Gastrocnemius medialis (tissue), 4 donors: ENCODE measurements at regions not wholly inside any gene's neighbourhood (a gene's known extent, or its start where the extent isn't known, plus 50 kb on each side); places are given as distances from the start of the nearest gene placed in this dataset.

Experiments used
- ATAC-seq, 2 donors: fragments of 150-250 bp; one replicate each; pipeline ENCODE4 v1.9.1; 2016
- DNase-seq, 2 donors: peaks; one replicate each; pipeline ENCODE4 v3.0.0-alpha.2; 2019
- H3K27ac ChIP-seq, 4 donors: fragments of 200-600 bp; sonication (generic); 1 replicate in 1 of 4; 2 replicates in 3 of 4; pipeline ENCODE4 v1.5.1; 2016 to 2018; ENCODE audit warnings: mild to moderate bottlenecking in 2 of 4, moderate library complexity in 1 of 4
- H3K27me3 ChIP-seq, 3 donors: fragments of 200-600 bp; sonication (generic) in 2 of 3; 1 replicate in 1 of 3; 2 replicates in 2 of 3; pipeline versions ENCODE4 v1.5.1 to v1.6.0; 2016 to 2019; ENCODE audit warnings: mild to moderate bottlenecking in 1 of 3, moderate library complexity in 1 of 3
- H3K36me3 ChIP-seq, 2 donors: fragments of 200-600 bp; sonication (generic) in 1 of 2; one replicate each; pipeline ENCODE4 v1.5.1; 2017 to 2018
- H3K4me1 ChIP-seq, 2 donors: fragments of 200-600 bp; sonication (generic) in 1 of 2; one replicate each; pipeline ENCODE4 v1.5.1; 2016 to 2017; ENCODE audit warnings: mild to moderate bottlenecking in 2 of 2
- H3K4me3 ChIP-seq, 4 donors: fragments of 200-600 bp; sonication (generic) in 3 of 4; 1 replicate in 1 of 4; 2 replicates in 3 of 4; pipeline ENCODE4 v1.5.1; 2016 to 2019; ENCODE audit warnings: mild to moderate bottlenecking in 2 of 4
- H3K9me3 ChIP-seq, 3 donors: fragments of 200-600 bp; sonication (generic) in 2 of 3; 1 replicate in 1 of 3; 2 replicates in 2 of 3; pipeline ENCODE4 v1.5.1; 2016 to 2019
- CTCF ChIP-seq, 5 experiments: fragments of 450-650 bp in 3 of 5; fragments of 200-600 bp in 2 of 5; sonication (generic) in 2 of 5; IDR thresholded peaks in 4 of 5; conservative IDR thresholded peaks in 1 of 5; 1 replicate in 4 of 5; 2 replicates in 1 of 5; pipeline ENCODE4 v1.5.1; 2016 to 2019; ENCODE audit warnings: antibody characterized with exemption in 5 of 5, mild to moderate bottlenecking in 3 of 5, moderate library complexity in 3 of 5
- POLR2A ChIP-seq, 2 donors: fragments of 450-650 bp; IDR thresholded peaks; one replicate each; pipeline ENCODE4 v1.6.1; 2017; ENCODE audit warnings: antibody characterized with exemption in 2 of 2, mild to moderate bottlenecking in 2 of 2, moderate library complexity in 2 of 2
- in situ Hi-C, 4 donors: fragments of 200-750 bp; cut with MboI; loops; one replicate each; pipeline versions ENCODE4 v1.15.0 to v1.8.0; 2017; ENCODE audit warnings: low sequenced_read_pairs in 4 of 4
- intact Hi-C: fragments of 100-400 bp; cut with DNase I; formaldehyde crosslinking; loops from one replicate; pipeline ENCODE4 v1.15.1; 2023; ENCODE audit warnings: low total_unique reads

DNA sequence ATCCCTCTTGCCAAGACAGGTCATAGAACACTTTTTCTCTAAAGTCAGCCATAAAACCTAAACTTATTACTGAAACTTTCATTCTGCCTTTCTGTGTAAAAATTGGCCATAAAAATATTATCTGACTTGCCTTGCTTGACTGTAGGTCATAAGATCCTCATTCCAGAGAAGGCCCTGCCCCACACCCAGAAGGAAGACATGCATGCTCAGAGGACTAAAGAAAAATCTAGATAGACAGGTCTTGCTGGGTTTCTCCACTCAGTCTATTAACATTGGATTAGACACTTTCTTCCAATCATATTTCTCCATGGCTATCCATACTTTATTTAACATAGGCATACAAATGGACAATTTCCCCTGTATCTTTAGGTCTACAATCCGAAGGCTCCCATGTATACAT is 1066.5 kb downstream of the SLITRK1 start:
- Histone ChIP-seq H3K4me1 (no peaks in the 10 kb centered on the region), H3K27me3 (no peaks in the 10 kb centered on the region), H3K4me3 (no peak overlapping the region), H3K36me3 (no peaks in the 10 kb centered on the region), H3K27ac (no peak overlapping the region), H3K9me3 (no peaks in the 10 kb centered on the region)
- intact Hi-C loops (no loop called here), in situ Hi-C loops (no loop called here)
- DNase-seq (no peak), ATAC-seq (no peak)
- TF ChIP-seq POLR2A (IDR thresholded peaks at IDR 0.05): no peak
- TF ChIP-seq CTCF (IDR thresholded peaks at IDR 0.05 in 4 of 5, conservative IDR thresholded peaks at IDR 0.05 in 1 of 5): no peak

DNA sequence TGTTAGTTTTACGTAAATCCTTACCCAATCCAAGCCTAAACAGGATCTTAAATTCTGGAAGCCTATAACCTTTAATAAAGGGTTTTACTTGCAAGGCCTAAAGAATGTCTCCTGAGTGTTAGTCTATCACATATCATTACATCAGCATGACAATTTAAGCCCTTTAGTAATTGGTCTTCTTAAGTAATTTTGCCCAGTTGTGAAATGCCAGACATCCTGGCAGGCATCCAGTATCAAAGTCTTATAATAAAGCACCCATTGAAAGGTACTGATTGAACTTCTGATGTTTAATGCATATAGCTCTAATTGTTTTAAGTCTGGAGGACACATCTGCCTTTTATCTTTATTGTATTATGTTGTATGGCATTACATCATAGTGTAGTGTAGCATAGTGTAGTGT is 1078.9 kb downstream of the SLITRK1 start:
- Histone ChIP-seq H3K9me3 (no peaks in the 10 kb centered on the region), H3K4me3 (no peak overlapping the region), H3K4me1 (no peaks in the 10 kb centered on the region), H3K27ac (no peak overlapping the region), H3K27me3 (no peaks in the 10 kb centered on the region), H3K36me3 (no peaks in the 10 kb centered on the region)
- no peak for DNase-seq
- TF ChIP-seq POLR2A (IDR thresholded peaks at IDR 0.05) (no peak), CTCF (IDR thresholded peaks at IDR 0.05 in 4 of 5, conservative IDR thresholded peaks at IDR 0.05 in 1 of 5) (no peak)
- intact Hi-C loops: no loop called here
- ATAC-seq: no peak
- in situ Hi-C loops: no loop called here

GRCh38 chr13:82802528-82802927 is 1079.7 kb downstream of the SLITRK1 start:
- intact Hi-C loops (no loop called here), in situ Hi-C loops (no loop called here)
- ATAC-seq: no peak
- H3K27me3 ChIP-seq: no peaks in the 10 kb centered on the region
- no peaks in the 10 kb centered on the region for H3K4me1 ChIP-seq
- TF ChIP-seq CTCF (IDR thresholded peaks at IDR 0.05 in 4 of 5, conservative IDR thresholded peaks at IDR 0.05 in 1 of 5): no peak
- no peak for TF ChIP-seq POLR2A (IDR thresholded peaks at IDR 0.05)
- no peaks in the 10 kb centered on the region for H3K36me3 ChIP-seq
- no peak for DNase-seq
- no peak overlapping the region for H3K4me3 ChIP-seq
- H3K27ac ChIP-seq: no peak overlapping the region
- no peaks in the 10 kb centered on the region for H3K9me3 ChIP-seq

DNA sequence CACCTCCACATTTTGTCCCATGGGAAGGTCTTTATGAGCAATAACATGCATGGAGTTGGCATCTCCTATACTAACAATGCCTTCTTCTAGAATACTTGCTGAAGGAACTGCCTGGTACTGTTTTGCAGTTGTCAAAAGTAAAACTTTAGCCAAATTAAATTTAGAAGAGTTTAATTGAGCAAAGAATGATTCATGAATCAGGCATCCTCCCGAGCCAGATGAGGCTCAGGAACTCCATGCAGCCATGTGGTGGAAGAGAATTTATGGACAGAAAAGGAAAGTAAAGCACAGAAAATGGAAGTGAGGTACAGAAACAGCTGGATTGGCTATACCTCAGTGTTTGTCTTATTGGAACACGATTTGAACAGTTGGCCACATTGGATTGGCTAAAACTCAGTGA is 1081.9 kb downstream of the SLITRK1 start:
- ATAC-seq: no peak
- Histone ChIP-seq H3K27ac (no peak overlapping the region), H3K9me3 (no peaks in the 10 kb centered on the region), H3K36me3 (no peaks in the 10 kb centered on the region), H3K4me1 (no peaks in the 10 kb centered on the region), H3K27me3 (no peaks in the 10 kb centered on the region), H3K4me3 (no peak overlapping the region)
- no peak for DNase-seq
- TF ChIP-seq CTCF (IDR thresholded peaks at IDR 0.05 in 4 of 5, conservative IDR thresholded peaks at IDR 0.05 in 1 of 5): no peak
- no peak for TF ChIP-seq POLR2A (IDR thresholded peaks at IDR 0.05)
- intact Hi-C loops: no loop called here
- in situ Hi-C loops: no loop called here

DNA sequence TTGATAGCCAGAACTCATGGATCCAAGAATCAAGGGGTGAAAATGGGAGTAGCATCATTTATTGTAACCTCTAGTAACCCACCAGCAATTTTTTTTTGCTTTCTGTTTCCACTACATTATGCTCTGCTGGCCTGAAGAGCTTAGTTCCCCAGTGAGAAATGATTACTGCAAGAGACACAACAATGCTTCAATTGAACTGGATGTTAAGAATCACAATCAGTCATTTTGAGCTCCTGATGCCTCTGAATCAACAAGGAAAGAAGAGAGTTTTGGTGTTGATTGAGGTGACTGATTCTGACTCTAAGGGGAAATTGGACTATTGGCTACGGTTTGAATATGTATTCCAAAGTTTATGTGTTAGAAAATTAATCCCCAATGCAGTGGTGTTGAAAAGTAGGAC is 1084.4 kb downstream of the SLITRK1 start:
- in situ Hi-C loops: no loop called here

More for the DNA sequence above, 1084.4 kb downstream of the SLITRK1 start:
- Histone ChIP-seq H3K36me3 (no peaks in the 10 kb centered on the region), H3K4me3 (no peak overlapping the region), H3K9me3 (no peaks in the 10 kb centered on the region), H3K27me3 (no peaks in the 10 kb centered on the region), H3K4me1 (no peaks in the 10 kb centered on the region), H3K27ac (no peak overlapping the region)
- DNase-seq (no peak), ATAC-seq (no peak)
- TF ChIP-seq CTCF (IDR thresholded peaks at IDR 0.05 in 4 of 5, conservative IDR thresholded peaks at IDR 0.05 in 1 of 5) (no peak), POLR2A (IDR thresholded peaks at IDR 0.05) (no peak)
- intact Hi-C loops: no loop called here
